ENCODE measurements at regions not wholly inside any gene's neighbourhood (a gene's known extent, or its start where the extent isn't known, plus 50 kb on each side); places are given as distances from the start of the nearest gene placed in this dataset.

DNA sequence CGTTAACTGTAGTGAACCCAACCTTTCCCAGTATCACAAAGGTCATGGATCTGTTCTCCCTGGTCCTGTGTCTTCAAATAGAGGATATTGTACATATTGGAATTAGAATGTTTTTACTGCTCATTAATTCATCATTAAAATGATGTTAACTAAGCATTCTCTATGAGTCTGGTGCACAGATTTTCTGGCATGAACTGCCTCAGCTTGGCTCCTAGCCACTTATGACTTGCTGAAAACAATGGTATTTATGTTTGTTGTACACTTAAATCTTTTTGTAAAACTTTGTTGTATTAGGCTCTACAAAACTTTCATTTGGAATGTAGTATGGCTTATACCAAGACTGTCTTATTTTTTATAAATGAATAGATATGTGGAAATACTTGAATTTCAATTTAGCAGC lies 329.4 kb downstream of the TFEC start:
- DNase-seq = no peak

DNA sequence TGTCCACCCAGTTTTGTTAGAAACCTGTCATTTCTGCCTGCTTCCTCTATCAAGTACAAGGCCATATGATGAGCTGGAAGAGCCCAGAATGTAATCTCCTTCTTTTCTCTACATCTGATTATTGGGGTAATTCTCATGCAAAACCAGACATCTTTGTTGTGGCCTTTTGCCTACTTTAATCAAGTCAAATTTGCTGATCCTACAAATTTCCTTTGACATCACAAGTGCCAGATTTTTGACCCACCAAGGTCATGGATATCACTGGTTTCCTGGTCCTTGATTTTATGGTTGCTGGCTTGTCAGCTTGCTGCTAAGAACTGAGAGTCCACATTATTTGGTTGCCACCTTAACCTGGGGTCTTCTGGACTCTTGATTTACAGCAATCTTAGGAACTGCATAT lies 336.1 kb downstream of the TFEC start:
- no peak for DNase-seq

DNA sequence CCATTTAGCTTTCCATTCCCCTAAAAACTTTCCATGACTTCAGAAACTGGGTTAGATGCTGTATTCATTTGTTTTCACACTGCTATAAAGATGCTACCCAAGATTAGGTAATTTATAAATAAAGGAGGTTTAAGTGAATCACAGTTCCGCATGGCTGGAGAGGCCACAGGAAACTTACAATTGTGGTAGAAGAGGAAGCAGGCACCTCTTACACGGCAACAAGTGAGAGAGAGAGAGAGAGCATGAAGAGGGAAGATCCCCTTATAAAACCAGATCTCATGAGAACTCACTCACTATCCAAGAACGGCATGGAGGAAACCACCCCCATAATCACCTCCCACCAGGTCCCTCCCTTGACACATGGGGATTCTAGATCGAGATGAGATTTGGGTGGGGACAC lies 336.8 kb downstream of the TFEC start:
- DNase-seq = no peak

DNA sequence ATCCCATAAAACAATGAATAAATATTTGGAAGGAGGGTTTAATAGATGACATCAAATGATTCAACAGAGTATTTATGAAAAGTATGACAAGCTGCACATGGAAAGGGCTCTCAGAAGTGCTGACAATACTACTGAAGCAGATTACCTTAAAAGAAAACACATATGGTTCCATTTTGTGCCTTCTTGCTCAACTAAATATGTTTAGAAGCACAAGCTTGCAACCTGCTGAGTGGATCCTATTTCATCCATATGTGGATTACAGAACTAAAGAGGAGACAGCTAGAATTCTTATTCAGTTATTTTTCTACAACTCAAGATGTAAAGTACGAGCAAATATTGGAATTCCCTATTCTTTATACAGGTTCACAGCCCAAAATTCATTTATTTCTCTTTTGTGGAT lies 340.6 kb downstream of the TFEC start:
- DNase-seq = no peak

DNA sequence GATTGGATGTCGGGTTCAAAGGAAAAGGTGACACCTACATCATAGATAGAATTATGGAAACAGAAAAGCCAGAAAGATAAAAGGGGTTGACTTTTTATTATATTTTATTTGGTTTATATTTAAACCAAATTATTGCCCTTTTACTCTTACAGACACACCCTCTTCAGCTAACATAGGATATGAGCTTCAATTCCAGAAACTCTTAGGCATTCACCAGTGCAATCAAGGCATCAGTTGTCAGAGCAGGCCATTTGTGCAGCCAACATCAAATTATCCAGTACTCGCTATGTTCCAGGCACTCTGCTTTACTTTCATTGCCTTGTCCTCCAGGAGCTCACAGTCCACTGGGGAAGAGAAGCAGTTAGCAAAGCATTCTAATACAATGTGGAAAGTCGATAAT lies 347.5 kb downstream of the TFEC start:
- DNase-seq = no peak

DNA sequence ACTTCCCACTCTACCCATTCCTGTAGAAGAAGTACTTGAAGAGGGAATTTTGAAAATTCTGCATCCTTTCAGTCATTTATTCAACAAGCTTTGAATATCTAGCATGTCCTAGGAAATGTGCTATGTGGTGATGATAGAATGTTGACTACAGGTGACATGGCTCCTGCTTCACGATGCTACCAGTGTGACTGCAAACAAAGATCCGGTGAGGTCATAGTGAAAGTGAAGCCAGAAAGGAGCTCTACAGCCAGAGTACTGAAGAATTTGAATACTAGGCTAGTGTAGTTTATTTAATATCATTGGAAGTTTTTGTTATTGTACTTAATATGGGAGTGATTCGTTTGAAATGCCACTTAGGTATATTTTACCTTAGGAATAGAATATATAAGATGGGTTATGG lies 348.1 kb downstream of the TFEC start:
- no peak for DNase-seq

DNA sequence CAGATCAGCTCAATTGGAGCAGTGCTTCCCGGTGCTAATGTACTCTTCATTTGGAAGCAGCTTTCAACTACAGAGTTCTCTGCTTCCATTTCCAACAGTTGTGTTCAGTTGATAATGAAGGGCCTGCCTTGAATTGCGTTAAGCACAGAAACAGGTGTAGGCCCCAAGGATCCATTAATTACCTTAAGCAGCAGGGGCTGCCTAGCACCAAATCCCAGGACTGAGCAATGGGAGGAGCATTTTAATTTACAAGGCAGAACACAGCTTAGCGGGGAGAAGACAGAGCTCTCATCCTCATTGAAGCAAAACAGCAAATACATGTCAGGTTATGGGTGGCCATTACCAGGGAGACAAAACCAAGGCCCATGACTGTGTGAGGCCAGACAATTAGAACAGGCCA lies 349.6 kb downstream of the TFEC start:
- no peak for DNase-seq

DNA sequence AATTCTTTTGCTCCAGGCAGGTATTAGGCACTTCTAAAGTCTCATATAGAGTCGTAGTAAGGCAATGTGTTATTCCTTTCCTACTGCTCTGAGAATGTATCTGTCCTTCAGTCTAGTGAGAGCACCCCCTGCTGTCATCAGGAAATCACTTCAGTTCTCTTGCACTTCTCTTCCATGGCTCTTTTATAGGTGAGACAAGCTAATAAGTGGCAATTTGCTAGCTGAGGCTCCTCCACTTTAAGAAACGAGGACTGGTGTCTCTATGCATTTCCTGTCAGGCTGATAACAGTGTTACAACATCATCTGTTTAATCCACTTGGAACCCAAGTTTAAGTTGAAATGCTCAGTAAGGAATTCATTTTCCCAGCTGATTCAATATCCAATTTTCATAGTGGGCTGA lies 350.6 kb downstream of the TFEC start:
- DNase-seq = no peak

DNA sequence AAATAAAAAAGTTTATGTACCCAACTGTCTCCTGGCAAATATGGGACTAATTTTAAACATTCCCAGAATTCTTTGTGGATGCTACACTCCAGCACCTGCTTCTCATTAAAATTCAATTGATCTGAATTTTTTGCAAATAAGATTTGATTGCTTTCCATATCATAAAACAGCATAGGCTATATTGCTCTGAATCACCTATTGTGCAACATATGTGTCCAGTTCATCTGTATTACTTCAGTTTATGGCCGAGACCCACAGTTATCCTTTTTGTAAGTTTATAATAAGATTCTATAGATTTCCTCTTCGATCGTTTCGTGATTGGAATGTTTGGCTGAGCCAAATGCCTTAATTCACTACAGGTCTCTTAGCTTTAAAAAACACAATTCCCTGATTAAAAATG lies 351.1 kb downstream of the TFEC start:
- no peak for DNase-seq

DNA sequence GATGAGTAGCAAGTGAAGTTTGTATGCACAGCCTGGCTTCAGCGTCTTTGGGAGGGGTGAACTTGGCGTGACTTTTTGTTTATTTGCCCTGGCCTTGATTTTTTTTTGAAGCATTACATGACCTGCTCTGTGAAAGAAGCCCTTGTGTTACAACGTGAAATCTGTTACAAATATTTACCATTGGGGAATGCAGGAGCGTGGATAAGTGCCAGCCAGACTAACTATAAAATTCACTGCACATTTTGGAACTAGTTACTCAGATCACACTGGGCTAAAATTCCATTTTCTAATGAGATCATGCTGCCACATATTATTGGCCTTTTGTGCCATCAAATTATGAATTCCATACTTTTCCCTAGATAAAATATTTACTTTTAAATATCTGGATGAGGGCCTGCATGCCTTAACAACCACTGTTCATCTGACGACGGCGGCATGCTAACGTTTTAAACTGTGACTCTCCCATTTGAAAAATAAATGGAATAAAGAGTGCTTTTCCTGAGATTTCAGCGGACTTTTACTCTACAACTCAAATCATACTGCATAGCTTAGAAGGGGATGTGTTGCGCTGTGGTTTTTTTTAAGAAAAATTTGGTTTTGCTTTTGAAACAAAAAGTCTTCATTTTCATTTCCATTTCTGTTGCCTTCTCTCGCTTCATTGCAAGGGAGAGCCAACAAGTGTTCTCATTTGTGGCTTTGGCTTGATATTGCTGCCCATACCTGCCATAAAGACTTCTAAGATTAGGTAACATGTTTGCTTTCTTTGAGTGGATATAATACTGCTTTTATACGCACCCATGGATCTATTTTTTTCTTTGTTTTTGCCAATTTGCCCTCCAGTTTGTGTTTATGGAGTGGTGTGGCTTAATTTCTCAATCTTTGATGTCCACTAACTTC lies 352.2 kb downstream of the TFEC start:
- DNase-seq = no peak

DNA sequence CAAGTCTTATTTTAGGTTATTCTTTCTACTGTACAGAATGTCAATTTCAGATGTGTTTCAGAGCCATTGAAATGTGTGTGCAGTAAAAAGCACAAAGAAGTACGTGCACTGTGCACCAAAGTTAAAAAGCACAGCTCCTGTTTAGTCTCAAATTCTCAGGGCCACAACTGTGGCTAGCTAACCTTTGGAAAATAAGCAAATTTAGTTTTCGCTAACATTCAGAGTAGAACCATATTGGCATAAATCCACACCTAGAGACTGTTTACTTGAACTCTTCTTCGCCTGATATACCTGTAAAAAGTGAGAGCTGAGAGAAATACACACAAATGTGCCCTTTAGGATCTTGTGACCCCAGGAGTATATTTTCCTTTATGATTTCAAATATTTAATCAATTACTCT lies 353.9 kb downstream of the TFEC start:
- DNase-seq = no peak

DNA sequence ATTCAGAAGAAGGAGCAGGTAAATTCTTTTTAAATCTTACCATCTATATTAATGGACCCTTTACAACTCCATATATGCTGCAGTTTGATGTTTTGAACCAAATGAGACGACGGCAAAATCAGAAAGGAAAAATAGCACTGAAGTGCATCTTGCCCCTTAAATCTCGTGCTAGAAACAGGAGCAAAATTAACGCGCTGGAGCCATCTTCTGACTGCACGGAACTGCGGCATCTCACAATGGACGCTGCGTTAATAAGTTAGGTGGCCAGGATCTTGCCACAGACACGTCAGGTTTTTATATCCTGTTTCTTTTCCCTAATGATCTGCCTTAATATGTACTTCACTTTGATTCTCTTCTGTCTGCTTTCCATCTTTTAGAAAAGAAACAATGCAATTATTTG lies 354.5 kb downstream of the TFEC start:
- DNase-seq = no peak

DNA sequence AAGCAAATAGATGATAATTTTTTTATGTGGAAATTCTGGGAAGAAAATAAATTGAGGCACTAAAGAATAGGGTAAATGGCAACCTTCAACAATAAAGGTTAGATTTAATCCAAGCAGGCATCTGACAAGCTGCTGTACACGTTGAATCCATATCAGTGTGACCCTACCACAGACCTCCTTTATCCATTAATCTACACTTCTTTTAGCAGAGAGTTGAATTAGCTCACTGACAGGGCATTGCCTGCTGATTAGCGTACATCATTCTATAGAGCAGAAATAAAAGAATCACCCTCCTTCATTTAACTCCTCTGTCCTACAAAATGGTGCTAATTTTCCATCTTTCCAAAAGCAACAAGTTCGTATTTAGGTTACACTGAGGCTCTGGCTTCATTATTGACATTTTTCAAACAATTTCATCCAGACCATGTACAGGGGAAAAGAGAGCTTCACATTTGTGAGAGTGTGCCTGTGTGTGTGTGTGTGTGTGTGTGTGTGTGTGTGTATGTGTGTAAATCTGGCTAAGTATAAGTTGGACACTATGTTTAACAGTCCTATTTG lies 356.0 kb downstream of the TFEC start:
- no peak for DNase-seq

DNA sequence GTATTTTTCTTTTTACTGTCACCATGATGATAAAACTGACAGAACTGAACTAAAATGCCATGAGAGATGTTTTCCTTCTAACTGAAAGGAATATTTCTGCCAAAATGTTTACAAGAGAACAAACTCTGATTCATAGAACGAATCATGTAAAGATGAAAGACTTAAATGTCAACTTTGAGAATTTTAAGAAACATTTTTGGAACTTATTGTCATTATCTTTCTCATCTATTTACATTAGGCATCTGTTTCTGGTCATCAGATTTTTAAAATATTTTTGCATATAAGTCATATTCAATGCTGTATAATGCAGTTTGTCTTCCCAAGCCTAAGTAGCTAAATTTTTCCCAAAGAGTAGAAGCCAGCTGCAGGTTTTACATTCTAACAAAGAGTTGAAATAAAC lies 358.5 kb downstream of the TFEC start:
- DNase-seq = no peak

DNA sequence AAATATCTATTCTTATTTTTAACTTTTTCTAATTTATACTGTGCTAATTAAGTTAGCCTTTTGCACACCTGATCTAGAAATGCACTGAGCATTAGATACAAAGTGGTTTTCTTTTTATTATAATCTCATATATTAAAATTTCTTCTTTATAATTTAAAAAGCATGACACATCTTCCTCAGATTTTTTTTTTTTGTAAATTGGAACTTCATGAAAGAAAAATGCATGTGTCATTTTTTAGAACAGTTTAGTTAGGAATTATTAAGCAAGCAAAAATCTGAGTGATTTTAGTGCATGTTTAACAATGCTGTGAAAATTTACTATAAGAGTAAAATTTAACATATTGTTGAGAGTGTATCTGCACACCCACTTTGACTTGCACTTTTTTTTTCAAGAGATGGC lies 367.9 kb downstream of the TFEC start:
- no peak for DNase-seq

DNA sequence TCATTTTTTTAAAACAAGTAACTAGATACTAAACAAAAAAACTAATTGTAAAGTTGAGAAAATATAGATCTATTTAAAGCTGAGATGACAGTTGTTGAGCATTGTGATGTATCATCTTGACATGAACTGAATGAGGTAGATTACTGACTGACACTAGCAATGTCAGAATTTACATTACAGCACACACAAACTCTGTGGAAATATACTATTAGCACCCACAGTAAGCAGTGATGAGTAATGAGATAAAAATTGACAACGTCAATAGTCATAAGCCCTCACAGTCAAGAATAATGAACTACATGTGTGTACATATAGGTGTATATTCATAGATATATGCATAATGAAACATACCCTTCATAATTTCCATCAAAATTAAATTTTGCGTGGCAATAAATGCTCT lies 368.4 kb downstream of the TFEC start:
- DNase-seq = no peak

DNA sequence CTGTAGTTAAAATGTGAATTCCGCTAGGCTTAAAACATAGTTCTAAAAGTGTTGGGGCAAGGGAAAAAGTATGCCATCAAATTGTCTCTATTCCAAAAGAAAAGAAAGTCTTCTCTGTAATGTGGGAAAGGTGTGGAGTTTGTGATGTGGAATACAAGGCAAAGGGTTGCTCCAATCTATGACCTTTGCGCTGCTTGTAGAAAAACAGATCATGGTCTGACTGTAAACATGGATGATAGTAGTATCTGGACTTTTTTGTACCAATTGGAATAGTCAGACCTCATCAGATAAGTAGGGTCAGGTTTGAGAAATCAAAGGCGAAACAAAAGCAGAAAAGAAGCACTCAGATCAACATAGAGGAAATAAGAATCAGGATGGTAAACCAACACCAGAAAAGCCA lies 372.3 kb downstream of the TFEC start:
- DNase-seq = no peak

DNA sequence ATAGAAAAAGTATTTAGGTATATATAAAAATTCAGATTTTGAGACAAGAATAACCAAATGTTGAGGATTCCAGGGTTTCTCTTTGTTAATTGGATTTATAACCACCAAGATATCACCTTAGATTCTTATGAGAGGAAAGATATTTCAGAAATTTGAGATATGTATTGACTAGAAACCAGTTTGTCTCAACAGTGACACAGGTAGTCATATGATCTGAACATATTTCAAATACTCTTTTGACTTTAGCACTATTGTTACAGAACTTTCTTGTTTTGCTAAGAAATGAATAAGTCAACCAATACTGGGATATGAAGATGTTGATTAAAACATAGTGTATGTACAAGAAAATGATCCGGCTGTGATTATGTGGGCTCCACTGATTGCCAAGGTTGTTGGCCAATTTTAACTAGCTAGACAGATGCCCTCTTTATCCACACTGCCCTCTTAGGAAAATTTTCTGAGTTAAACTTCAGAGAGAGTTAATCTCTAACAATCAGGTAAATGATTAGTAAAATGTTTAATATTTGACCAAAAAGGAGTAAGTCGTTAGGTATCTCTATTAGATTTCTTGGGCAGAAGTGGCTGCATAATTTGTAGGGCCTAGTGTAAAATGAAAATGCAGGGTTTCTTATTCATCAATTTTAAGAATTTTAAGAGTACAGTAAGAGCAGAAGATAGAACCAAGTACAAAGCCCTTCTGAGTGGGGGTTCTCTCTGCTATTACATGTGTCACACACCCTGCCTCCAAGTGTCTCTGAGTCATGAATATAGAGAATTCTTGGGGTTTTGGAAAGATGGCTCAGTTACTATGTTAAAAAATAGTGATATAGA lies 376.0 kb downstream of the TFEC start:
- no peak for DNase-seq

DNA sequence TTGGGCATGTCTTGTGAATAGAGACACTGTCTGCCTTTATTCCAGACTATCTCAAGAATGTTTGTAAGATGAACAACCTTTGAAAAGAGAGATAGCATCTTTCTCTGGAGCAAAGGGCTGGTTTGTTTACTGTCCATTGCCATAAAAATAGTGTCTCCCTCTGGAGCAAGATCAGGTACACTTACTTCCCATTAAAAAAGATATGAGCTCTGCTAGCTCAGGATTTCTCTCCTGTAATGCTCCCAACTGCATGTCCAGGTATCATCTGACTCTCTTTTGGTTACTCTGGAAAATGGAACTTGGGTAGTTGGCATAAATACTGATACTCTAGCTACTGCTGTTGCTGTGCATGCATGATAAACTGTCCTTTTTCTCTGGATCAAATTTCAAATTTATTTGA lies 381.1 kb downstream of the TFEC start:
- DNase-seq = no peak

DNA sequence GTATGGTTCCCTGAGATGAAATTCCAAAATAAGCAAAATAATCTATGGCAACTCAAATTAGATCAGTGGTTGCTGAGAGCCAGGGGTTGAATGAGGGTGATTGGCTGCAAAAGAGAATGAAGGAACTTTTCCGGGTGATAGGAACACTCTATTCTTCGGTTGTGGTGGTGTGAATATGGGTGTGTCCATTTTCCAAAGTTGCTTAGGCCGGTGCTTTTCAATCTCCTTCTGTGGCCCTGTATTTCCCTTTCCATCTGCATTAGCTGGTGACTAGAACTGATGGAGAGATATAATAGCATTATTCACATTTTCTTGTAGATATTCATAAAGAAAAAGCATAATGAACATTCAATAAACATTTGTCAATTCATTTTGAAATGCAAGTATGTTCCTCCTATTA lies 382.9 kb downstream of the TFEC start:
- DNase-seq = no peak

DNA sequence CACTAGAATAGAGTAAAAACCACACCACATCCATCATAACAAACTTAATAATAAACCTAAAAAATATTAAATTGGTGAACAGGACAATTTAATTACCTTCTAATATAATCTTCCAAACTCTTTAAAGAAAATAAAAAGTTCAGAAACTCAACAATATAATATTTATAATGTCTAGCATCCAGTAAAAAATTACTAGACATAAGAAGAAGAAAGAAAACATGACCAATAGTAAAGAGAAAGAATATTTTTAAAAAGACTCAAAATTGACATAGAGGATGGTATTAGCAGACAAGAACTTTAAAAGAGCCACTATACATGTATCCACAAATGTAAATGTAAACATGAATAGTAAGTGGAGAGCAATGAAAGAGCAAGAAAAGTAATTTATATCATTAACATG lies 388.4 kb downstream of the TFEC start:
- DNase-seq = no peak

DNA sequence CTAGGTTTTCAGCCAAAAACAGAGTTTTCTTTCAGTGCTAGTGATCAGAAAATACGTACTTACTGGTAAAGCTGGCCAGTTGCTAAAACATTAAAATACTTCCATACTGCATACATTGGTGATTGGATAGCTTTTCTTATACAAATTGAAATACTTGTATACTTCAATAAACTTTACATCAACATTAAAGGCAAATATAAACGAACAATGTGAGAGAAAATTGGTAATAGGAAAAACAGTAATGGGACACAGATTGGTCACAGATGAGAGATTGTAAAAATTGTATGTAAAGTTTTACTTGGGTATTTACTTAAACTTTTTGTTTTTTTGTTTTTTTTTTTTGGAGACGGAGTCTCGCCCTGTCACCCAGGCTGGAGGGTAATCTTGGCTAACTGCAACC lies 391.7 kb downstream of the TFEC start:
- DNase-seq = no peak

DNA sequence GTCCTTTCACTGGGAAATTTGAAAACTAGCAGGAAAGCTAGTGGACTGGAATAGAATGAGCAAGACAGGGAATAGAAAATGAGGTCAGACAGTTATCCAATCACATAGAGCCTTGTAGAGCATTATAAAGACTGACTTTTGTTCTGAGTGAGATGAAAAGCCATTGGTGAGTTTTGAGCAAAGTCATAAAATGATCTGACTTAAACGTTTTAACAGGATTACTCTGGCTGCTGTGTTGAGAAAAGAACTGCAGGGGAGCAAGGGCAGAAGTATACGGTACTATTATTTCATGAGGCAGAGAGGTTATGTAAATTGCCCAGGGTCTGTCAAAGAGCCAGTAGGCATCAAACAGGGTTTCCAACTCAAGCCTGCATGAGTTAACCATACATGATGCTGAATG lies 393.4 kb downstream of the TFEC start:
- DNase-seq = no peak

DNA sequence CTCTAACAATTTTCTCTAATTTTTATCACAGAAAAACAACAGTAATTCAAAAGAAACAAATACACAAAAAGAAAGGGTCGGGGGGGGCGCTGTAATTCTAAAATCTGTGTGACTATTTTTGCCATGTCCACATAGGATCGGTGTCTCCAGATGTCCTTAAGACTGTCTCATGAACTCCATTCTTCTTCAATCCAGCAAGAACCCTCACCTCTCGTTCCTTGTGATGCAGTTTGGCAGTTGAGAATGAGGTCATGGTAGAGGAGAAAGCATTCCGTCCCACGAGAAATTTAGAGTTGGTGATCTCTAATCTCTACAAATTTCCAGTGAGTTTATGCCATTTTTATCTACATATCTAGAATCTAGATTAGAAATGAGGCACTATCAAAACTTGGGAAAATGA lies 394.7 kb downstream of the TFEC start:
- no peak for DNase-seq

All from stimulated activated naive CD4-positive, alpha-beta T cell (primary cell).